ENCODE measurements at regions not wholly inside any gene's neighbourhood (a gene's known extent, or its start where the extent isn't known, plus 50 kb on each side); places are given as distances from the start of the nearest gene placed in this dataset.

- no TSS peak for BruUV-seq (replicated peaks)
- no peak overlapping the region for H3K27ac Mint-ChIP-seq (ENCODE audit: unreplicated experiment)
- no peak for DNase-seq
- peaks cover 2% of the 10 kb centered on the region for H3K9me3 Mint-ChIP-seq (ENCODE audit: low read depth, unreplicated experiment)
- no peak for TF ChIP-seq CTCF (IDR thresholded peaks at IDR 0.05; ENCODE audit: unreplicated experiment)
- no peaks in the 10 kb centered on the region for H3K36me3 Mint-ChIP-seq (ENCODE audit: insufficient read depth, unreplicated experiment)
- CTCF ChIA-PET: no interaction called here
- H3K4me1 Mint-ChIP-seq (ENCODE audit: low read depth, unreplicated experiment): no peaks in the 10 kb centered on the region
- intact Hi-C loops (cut with micrococcal nuclease; ENCODE audit: unreplicated experiment): no loop called here
- H3K4me3 Mint-ChIP-seq (ENCODE audit: low read depth, unreplicated experiment): no peak overlapping the region
- peaks cover 39% of the 10 kb centered on the region for H3K27me3 Mint-ChIP-seq (ENCODE audit: unreplicated experiment)
Measured at GRCh38 chr5:15044521-15044920, 172.9 kb upstream of the ANKH start.

- no peak for DNase-seq
- no peaks in the 10 kb centered on the region for H3K36me3 Mint-ChIP-seq (ENCODE audit: insufficient read depth, unreplicated experiment)
- no peak overlapping the region for H3K27ac Mint-ChIP-seq (ENCODE audit: unreplicated experiment)
- no peak overlapping the region for H3K4me3 Mint-ChIP-seq (ENCODE audit: low read depth, unreplicated experiment)
- no peaks in the 10 kb centered on the region for H3K4me1 Mint-ChIP-seq (ENCODE audit: low read depth, unreplicated experiment)
- no TSS peak for BruUV-seq (replicated peaks)
- CTCF ChIA-PET: no interaction called here
- peaks cover 7% of the 10 kb centered on the region for H3K9me3 Mint-ChIP-seq (ENCODE audit: low read depth, unreplicated experiment)
- peaks cover 18% of the 10 kb centered on the region for H3K27me3 Mint-ChIP-seq (ENCODE audit: unreplicated experiment)
- no peak for TF ChIP-seq CTCF (IDR thresholded peaks at IDR 0.05; ENCODE audit: unreplicated experiment)
- intact Hi-C loops (cut with micrococcal nuclease; ENCODE audit: unreplicated experiment): no loop called here
Measured at GRCh38 chr5:15037247-15037908, 165.8 kb upstream of the ANKH start.

GRCh38 chr5:15034379-15034778 is 162.8 kb upstream of the ANKH start:
- H3K4me3 Mint-ChIP-seq (ENCODE audit: low read depth, unreplicated experiment): no peak overlapping the region
- CTCF ChIA-PET: no interaction called here
- H3K4me1 Mint-ChIP-seq (ENCODE audit: low read depth, unreplicated experiment): no peaks in the 10 kb centered on the region
- H3K27me3 Mint-ChIP-seq (ENCODE audit: unreplicated experiment): peaks cover 26% of the 10 kb centered on the region
- no peak for DNase-seq
- BruUV-seq (replicated peaks): no TSS peak
- intact Hi-C loops (cut with micrococcal nuclease; ENCODE audit: unreplicated experiment): no loop called here
- no peak overlapping the region for H3K27ac Mint-ChIP-seq (ENCODE audit: unreplicated experiment)
- no peaks in the 10 kb centered on the region for H3K36me3 Mint-ChIP-seq (ENCODE audit: insufficient read depth, unreplicated experiment)
- H3K9me3 Mint-ChIP-seq (ENCODE audit: low read depth, unreplicated experiment): peaks cover 4% of the 10 kb centered on the region
- TF ChIP-seq CTCF (IDR thresholded peaks at IDR 0.05; ENCODE audit: unreplicated experiment): no peak

- intact Hi-C loops (cut with micrococcal nuclease; ENCODE audit: unreplicated experiment): no loop called here
- no peak for TF ChIP-seq CTCF (IDR thresholded peaks at IDR 0.05; ENCODE audit: unreplicated experiment)
- no peaks in the 10 kb centered on the region for H3K9me3 Mint-ChIP-seq (ENCODE audit: low read depth, unreplicated experiment)
- peaks cover 58% of the 10 kb centered on the region for H3K27me3 Mint-ChIP-seq (ENCODE audit: unreplicated experiment)
- H3K36me3 Mint-ChIP-seq (ENCODE audit: insufficient read depth, unreplicated experiment): no peaks in the 10 kb centered on the region
- no peak for DNase-seq
- BruUV-seq (replicated peaks): no TSS peak
- H3K27ac Mint-ChIP-seq (ENCODE audit: unreplicated experiment): no peak overlapping the region
- no peaks in the 10 kb centered on the region for H3K4me1 Mint-ChIP-seq (ENCODE audit: low read depth, unreplicated experiment)
- no peak overlapping the region for H3K4me3 Mint-ChIP-seq (ENCODE audit: low read depth, unreplicated experiment)
- CTCF ChIA-PET: no interaction called here
Measured at GRCh38 chr5:15031180-15031579, 159.6 kb upstream of the ANKH start.

Data from Calu3 (cell line).